GM23338 (cell line): ENCODE measurements at regions not wholly inside any gene's neighbourhood (a gene's known extent, or its start where the extent isn't known, plus 50 kb on each side); places are given as distances from the start of the nearest gene placed in this dataset.

Source experiments
- ATAC-seq: fragments of 200-7000 bp; cut with Tn5 transposase; 3 replicates; pipeline ENCODE4 v1.9.1; 2020
- DNase-seq: peaks from one replicate; pipeline ENCODE4 v3.0.0-alpha.2; 2015; ENCODE audit warnings: low spot score
- H2AFZ ChIP-seq: fragments of 200-600 bp; sonication (generic); 2 replicates; pipeline ENCODE4 v1.8.0; 2016; ENCODE audit warnings: antibody characterized with exemption, mild to moderate bottlenecking, moderate library complexity
- H3F3A ChIP-seq: fragments of 200-600 bp; sonication (generic); replicated peaks from 2 replicates; pipeline ENCODE4 v1.8.0; 2017; ENCODE audit warnings: antibody characterized with exemption, mixed run types, low read depth
- H3K27ac ChIP-seq: fragments of 200-600 bp; sonication (generic); 2 replicates; pipeline ENCODE4 v1.6.1; 2016; ENCODE audit warnings: low read depth
- H3K27me3 ChIP-seq: fragments of 200-600 bp; sonication (generic); 2 replicates; pipeline ENCODE4 v1.8.0; 2016; ENCODE audit warnings: mild to moderate bottlenecking, mixed run types, moderate library complexity; ENCODE audit not compliant: insufficient read depth
- H3K36me3 ChIP-seq: fragments of 200-600 bp; sonication (generic); 2 replicates; pipeline ENCODE4 v1.8.0; 2016; ENCODE audit warnings: mild to moderate bottlenecking; ENCODE audit not compliant: insufficient read depth
- H3K4me1 ChIP-seq: fragments of 200-600 bp; sonication (generic); 2 replicates; pipeline ENCODE4 v1.8.0; 2016; ENCODE audit warnings: mild to moderate bottlenecking, moderate library complexity; ENCODE audit not compliant: insufficient read depth
- H3K4me2 ChIP-seq: fragments of 200-600 bp; sonication (generic); 2 replicates; pipeline ENCODE4 v1.7.1; 2017; ENCODE audit warnings: mixed run types
- H3K4me3 ChIP-seq: fragments of 200-600 bp; sonication (generic); 2 replicates; pipeline ENCODE4 v1.6.1; 2016; ENCODE audit warnings: mixed run types
- H3K79me2 ChIP-seq: fragments of 200-600 bp; sonication (generic); replicated peaks from 2 replicates; pipeline ENCODE4 v1.8.0; 2017; ENCODE audit warnings: mild to moderate bottlenecking; ENCODE audit not compliant: insufficient read depth
- H3K9me2 ChIP-seq: fragments of 200-600 bp; sonication (generic); 2 replicates; pipeline ENCODE4 v1.8.0; 2017; ENCODE audit not compliant: insufficient read depth
- H4K20me1 ChIP-seq: fragments of 200-600 bp; sonication (generic); replicated peaks from 2 replicates; pipeline ENCODE4 v1.8.0; 2017; ENCODE audit warnings: mild to moderate bottlenecking; ENCODE audit not compliant: insufficient read depth
- H3K27ac Mint-ChIP-seq: 2 replicates; pipeline ENCODE4 v1.8.0; 2020; ENCODE audit warnings: inconsistent platforms, mild to moderate bottlenecking, moderate library complexity, mixed read lengths
- H3K27me3 Mint-ChIP-seq: 3 replicates; pipeline ENCODE4 v1.8.0; 2022; ENCODE audit warnings: low read depth, mild to moderate bottlenecking, moderate library complexity, mixed read lengths, inconsistent platforms; ENCODE audit not compliant: insufficient read depth, poor library complexity
- H3K36me3 Mint-ChIP-seq: 3 replicates; pipeline ENCODE4 v1.8.0; 2021; ENCODE audit warnings: low read depth, mild to moderate bottlenecking, inconsistent platforms, moderate library complexity, mixed read lengths
- H3K4me1 Mint-ChIP-seq: 3 replicates; pipeline ENCODE4 v1.8.0; 2020; ENCODE audit warnings: mild to moderate bottlenecking, inconsistent platforms, mixed read lengths
- H3K4me3 Mint-ChIP-seq: 3 replicates; pipeline ENCODE4 v1.8.0; 2021; ENCODE audit warnings: moderate library complexity, mild to moderate bottlenecking, inconsistent platforms, mixed read lengths
- H3K9me3 Mint-ChIP-seq: 3 replicates; pipeline ENCODE4 v1.8.0; 2020; ENCODE audit warnings: moderate library complexity, mild to moderate bottlenecking, inconsistent platforms, mixed read lengths
- CREB1 ChIP-seq: fragments of 250-450 bp; sonication (Bioruptor Pico); IDR thresholded peaks from 2 replicates; pipeline ENCODE4 v1.5.0; 2020; ENCODE audit warnings: low read depth, mild to moderate bottlenecking, moderate library complexity
- CTCF ChIP-seq, 2 experiments: fragments of 200-600 bp in 1 of 2; sonication (generic) in 1 of 2; conservative IDR thresholded peaks; 2 replicates each; pipeline versions ENCODE4 v1.5.1 to v1.6.1; 2016 to 2017; ENCODE audit warnings: antibody characterized with exemption in 2 of 2, low read depth in 2 of 2, mild to moderate bottlenecking in 2 of 2, moderate library complexity in 1 of 2
- EZH2 ChIP-seq: fragments of 200-600 bp; sonication (generic); IDR thresholded peaks from one replicate; pipeline ENCODE4 v1.8.0; 2017; ENCODE audit warnings: antibody characterized with exemption, mild to moderate bottlenecking, low read depth; ENCODE audit not compliant: unreplicated experiment
- EZH2phosphoT487 ChIP-seq: fragments of 200-600 bp; sonication (generic); IDR thresholded peaks from one replicate; pipeline ENCODE4 v1.8.1; 2018; ENCODE audit warnings: antibody characterized with exemption; ENCODE audit not compliant: unreplicated experiment
- JUNB ChIP-seq: IDR thresholded peaks from one replicate; pipeline ENCODE4 v1.6.1; 2016; ENCODE audit warnings: antibody characterized with exemption; ENCODE audit not compliant: unreplicated experiment
- NANOG ChIP-seq: IDR thresholded peaks from 2 replicates; pipeline ENCODE4 v1.6.1; 2016; ENCODE audit warnings: antibody characterized with exemption, borderline replicate concordance
- POLR2AphosphoS5 ChIP-seq: IDR thresholded peaks from 2 replicates; pipeline ENCODE4 v1.6.1; 2016; ENCODE audit warnings: antibody characterized with exemption, low read depth
- REST ChIP-seq: IDR thresholded peaks from one replicate; pipeline ENCODE4 v1.6.1; 2018; ENCODE audit warnings: antibody characterized with exemption; ENCODE audit not compliant: unreplicated experiment
- STAT1 ChIP-seq: IDR thresholded peaks from one replicate; pipeline ENCODE4 v1.6.1; 2016; ENCODE audit warnings: antibody characterized with exemption; ENCODE audit not compliant: unreplicated experiment
- ZNF114 ChIP-seq: fragments of 250-450 bp; sonication (Bioruptor Pico); IDR thresholded peaks from 2 replicates; pipeline ENCODE4 v1.5.0; 2020; ENCODE audit warnings: mild to moderate bottlenecking, moderate library complexity
- ZNF331 ChIP-seq: fragments of 250-450 bp; sonication (Bioruptor Pico); IDR thresholded peaks from 2 replicates; pipeline ENCODE4 v1.5.0; 2020; ENCODE audit warnings: low read depth, mild to moderate bottlenecking, moderate library complexity
- TF ChIP-seq, protein P1 (sequence below): IDR thresholded peaks from 2 replicates; pipeline ENCODE4 v1.6.1; 2016; ENCODE audit warnings: antibody characterized with exemption

DNA sequence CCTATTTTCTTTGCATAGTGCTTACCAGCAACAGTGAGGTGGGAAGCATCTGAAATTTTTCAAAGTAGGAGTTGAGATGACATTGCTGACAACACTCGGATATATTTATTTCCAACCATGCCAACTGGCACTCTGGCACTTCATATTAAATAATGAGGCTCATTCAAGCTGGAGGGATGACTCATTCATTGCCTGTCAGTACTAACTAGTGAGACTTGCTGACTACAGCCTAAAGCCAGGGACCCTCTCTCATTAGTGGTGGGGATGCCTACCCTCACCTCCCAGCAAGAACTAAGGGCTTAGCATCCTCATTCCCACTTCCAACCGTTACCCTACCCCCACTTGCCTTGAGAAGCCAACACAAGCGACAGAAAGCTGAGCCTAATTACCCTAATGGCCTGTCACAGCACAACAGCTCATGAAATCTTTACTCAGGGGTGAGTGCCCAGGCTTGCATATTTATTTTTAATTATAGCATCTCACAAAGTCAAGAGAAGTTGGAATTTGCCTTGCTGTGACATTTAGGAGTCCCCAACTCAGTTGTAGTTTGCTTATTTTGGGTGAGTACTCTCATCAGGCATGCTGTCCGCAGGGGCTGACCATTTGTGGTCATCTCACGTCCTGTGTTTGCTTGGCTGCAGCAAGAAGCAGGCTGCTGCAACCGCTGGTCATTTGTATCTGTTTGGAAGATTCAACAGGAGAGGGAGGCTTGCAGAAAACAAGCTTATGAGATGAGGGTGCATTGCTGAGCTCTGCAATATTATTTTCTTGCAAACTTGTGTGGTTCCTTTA, 181.6 kb upstream of the POU2AF2 start (continued):
- TF ChIP-seq REST, result no peak

GRCh38 chr11:111062420-111062819, 183.1 kb upstream of the POU2AF2 start:
- no peak for ATAC-seq
- TF ChIP-seq CREB1 (CRISPR knock-in tag) (no peak), ZNF114 (CRISPR knock-in tag) (no peak), CTCF (conservative IDR thresholded peaks at IDR 0.05; ENCODE audit: low read depth in 2 of 2) (no peak), STAT1 (no peak), POLR2AphosphoS5 (no peak), ZNF331 (CRISPR knock-in tag) (no peak)
- H3K4me1 Mint-ChIP-seq, result no peaks in the 10 kb centered on the region
- peaks cover 4% of the 10 kb centered on the region; the same call in 1 of the 3 replicates for H3K9me3 Mint-ChIP-seq
- Histone ChIP-seq H2AFZ (no peak overlapping the region), H3K4me2 (no peak overlapping the region), H3K9me2 (0 out of 2 replicates have a peak, but pooled peaks cover 10% of the 10 kb centered on the region), H3K4me3 (no peak overlapping the region), H3K4me1 (no peaks in the 10 kb centered on the region), H4K20me1 (no peaks in the 10 kb centered on the region), H3F3A (no peaks in the 10 kb centered on the region), H3K27ac (no peak overlapping the region), H3K36me3 (no peaks in the 10 kb centered on the region), H3K27me3 (no peaks in the 10 kb centered on the region), H3K79me2 (no peaks in the 10 kb centered on the region)
- H3K27me3 Mint-ChIP-seq, result no peaks in the 10 kb centered on the region
- no peak overlapping the region for H3K27ac Mint-ChIP-seq
- no peak for DNase-seq
- no peak overlapping the region for H3K4me3 Mint-ChIP-seq
- no peaks in the 10 kb centered on the region for H3K36me3 Mint-ChIP-seq

GRCh38 chr11:111059726-111060125, 185.8 kb upstream of the POU2AF2 start:
- no peak overlapping the region for H3K4me3 Mint-ChIP-seq
- no peaks in the 10 kb centered on the region for H3F3A ChIP-seq
- no peaks in the 10 kb centered on the region for H3K27me3 Mint-ChIP-seq
- H3K4me3 ChIP-seq, result no peak overlapping the region
- ATAC-seq (no peak), DNase-seq (no peak)
- peaks cover 7% of the 10 kb centered on the region; the same call in 1 of the 3 replicates for H3K9me3 Mint-ChIP-seq
- no peak overlapping the region for H3K4me2 ChIP-seq
- no peaks in the 10 kb centered on the region for H3K27me3 ChIP-seq
- no peaks in the 10 kb centered on the region for H3K36me3 ChIP-seq
- H3K9me2 ChIP-seq, result 0 out of 2 replicates have a peak, but pooled peaks cover 10% of the 10 kb centered on the region
- no peaks in the 10 kb centered on the region for H3K4me1 ChIP-seq
- H3K79me2 ChIP-seq, result no peaks in the 10 kb centered on the region
- no peak overlapping the region for H3K27ac ChIP-seq
- peaks cover 2% of the 10 kb centered on the region; the same call in 2 of the 3 replicates for H3K4me1 Mint-ChIP-seq
- no peaks in the 10 kb centered on the region for H3K36me3 Mint-ChIP-seq
- H2AFZ ChIP-seq, result no peak overlapping the region
- no peak overlapping the region for H3K27ac Mint-ChIP-seq
- no peaks in the 10 kb centered on the region for H4K20me1 ChIP-seq
- TF ChIP-seq POLR2AphosphoS5 (no peak), ZNF114 (CRISPR knock-in tag) (no peak), EZH2 (no peak), REST (no peak), JUNB (no peak), NANOG (no peak), EZH2phosphoT487 (no peak)
- TF ChIP-seq, protein P1, sequence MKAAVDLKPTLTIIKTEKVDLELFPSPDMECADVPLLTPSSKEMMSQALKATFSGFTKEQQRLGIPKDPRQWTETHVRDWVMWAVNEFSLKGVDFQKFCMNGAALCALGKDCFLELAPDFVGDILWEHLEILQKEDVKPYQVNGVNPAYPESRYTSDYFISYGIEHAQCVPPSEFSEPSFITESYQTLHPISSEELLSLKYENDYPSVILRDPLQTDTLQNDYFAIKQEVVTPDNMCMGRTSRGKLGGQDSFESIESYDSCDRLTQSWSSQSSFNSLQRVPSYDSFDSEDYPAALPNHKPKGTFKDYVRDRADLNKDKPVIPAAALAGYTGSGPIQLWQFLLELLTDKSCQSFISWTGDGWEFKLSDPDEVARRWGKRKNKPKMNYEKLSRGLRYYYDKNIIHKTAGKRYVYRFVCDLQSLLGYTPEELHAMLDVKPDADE, result no peak
